Bronchial epithelial cell (primary cell): ENCODE measurements at regions not wholly inside any gene's neighbourhood (a gene's known extent, or its start where the extent isn't known, plus 50 kb on each side); places are given as distances from the start of the nearest gene placed in this dataset.

ENCODE experiments used
- DNase-seq: peaks from one replicate; pipeline ENCODE4 v3.0.0-alpha.2; 2010; ENCODE audit warnings: low read depth
- FAIRE-seq: peaks from 2 replicates; lab custom pipeline; 2011; peaks lifted over from hg19 to GRCh38; lab: Jason Lieb, UNC
- H3K27me3 ChIP-seq: 2 replicates; pipeline ENCODE4 v1.5.1; 2011; ENCODE audit warnings: low read length; ENCODE audit not compliant: control insufficient read depth, insufficient read depth
- H3K36me3 ChIP-seq: 2 replicates; pipeline ENCODE4 v1.5.1; 2011; ENCODE audit warnings: low read length; ENCODE audit not compliant: control insufficient read depth, insufficient read depth
- H3K4me3 ChIP-seq: 2 replicates; pipeline ENCODE4 v1.5.1; 2011; ENCODE audit warnings: mild to moderate bottlenecking, low read depth, low read length, control low read depth
- CTCF ChIP-seq: IDR thresholded peaks from 2 replicates; pipeline ENCODE4 v1.5.1; 2011; ENCODE audit warnings: mild to moderate bottlenecking, moderate library complexity, low read length, control low read depth, inconsistent platforms; ENCODE audit not compliant: insufficient read depth, severe bottlenecking

DNA sequence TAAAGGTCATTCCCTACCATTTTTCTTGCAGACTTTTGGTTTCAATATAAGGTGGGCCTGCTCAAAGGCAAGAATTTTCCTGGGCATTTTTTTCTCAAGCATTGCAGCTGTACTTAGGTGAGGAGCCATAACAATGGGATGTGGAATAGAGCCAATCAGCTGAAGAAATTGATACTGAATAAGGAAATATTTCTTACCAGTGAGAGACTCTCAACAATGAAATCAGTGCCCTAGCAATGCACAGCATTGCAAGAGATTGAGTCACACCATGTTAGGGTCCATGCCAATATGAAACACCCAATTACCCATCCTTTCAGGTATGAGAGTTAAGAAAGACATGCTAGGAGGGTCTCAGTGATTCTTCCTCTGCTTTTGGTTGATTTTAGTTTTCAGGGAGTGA, 237.6 kb downstream of the SOX9 start:
- Histone ChIP-seq H3K27me3 (no peaks in the 10 kb centered on the region), H3K36me3 (no peaks in the 10 kb centered on the region), H3K4me3 (no peak overlapping the region)
- DNase-seq (peak; percentile 96), FAIRE-seq (peak; percentile 62)
- TF ChIP-seq CTCF, result no peak

DNA sequence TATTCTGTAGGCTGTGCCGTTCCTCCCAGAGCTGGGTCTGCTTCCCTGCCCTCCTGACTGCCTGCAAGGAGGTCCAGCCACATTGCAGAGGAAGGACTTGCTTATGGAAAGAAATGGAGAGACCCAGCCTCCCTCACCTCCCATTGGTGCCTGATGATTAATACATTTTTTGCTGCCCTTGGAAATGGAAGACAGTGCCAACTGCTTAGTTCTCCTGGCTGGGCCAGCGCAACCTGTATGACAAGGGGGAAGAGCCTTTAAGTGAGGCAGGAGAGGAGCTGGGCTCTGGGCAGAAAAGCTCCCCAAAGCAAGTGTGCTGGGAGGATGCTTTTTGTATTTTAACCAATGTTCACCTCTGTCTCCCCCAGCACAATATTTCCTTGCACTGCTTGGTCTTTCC, 238.5 kb downstream of the SOX9 start:
- Histone ChIP-seq H3K27me3 (no peaks in the 10 kb centered on the region), H3K36me3 (no peaks in the 10 kb centered on the region), H3K4me3 (no peak overlapping the region)
- no peak for TF ChIP-seq CTCF
- no peak for FAIRE-seq
- DNase-seq, result peak; percentile 73

DNA sequence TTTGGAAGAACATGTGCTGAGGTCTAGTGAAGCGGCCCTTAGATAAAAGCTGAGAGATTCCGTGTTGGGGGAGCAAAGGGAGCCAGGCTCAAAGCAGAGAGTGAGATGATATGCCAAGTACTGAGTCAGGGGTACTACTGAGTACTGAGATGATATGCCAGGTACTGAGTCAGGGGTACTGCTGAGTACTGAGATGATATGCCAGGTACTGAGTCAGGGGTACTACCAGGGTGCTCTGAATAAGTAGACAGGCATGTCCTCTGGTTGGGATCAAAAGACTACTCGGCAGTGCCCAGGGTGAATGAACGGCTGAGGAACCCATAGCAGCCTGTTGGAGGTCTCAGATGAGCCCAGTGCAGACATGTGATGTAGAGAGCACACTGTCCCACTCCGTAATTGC, 239.0 kb downstream of the SOX9 start:
- no peaks in the 10 kb centered on the region for H3K36me3 ChIP-seq
- no peak for FAIRE-seq
- no peak for TF ChIP-seq CTCF

GRCh38 chr17:72360386-72360940, 239.6 kb downstream of the SOX9 start:
- no peak for TF ChIP-seq CTCF
- H3K4me3 ChIP-seq, result no peak overlapping the region
- H3K36me3 ChIP-seq, result no peaks in the 10 kb centered on the region
- H3K27me3 ChIP-seq, result no peaks in the 10 kb centered on the region
- DNase-seq, result no peak
- no peak for FAIRE-seq

More for the DNA sequence above, 239.0 kb downstream of the SOX9 start:
- Histone ChIP-seq H3K4me3 (no peak overlapping the region), H3K27me3 (no peaks in the 10 kb centered on the region)
- DNase-seq, result peak; percentile 68

- DNase-seq (peak; percentile 85), FAIRE-seq (peak; percentile 70)
- Histone ChIP-seq H3K36me3 (no peaks in the 10 kb centered on the region), H3K27me3 (no peaks in the 10 kb centered on the region), H3K4me3 (no peak overlapping the region)
- TF ChIP-seq CTCF, result no peak
Observed at GRCh38 chr17:72361892-72362291, 241.1 kb downstream of the SOX9 start.
